B cell (primary cell): ENCODE measurements at regions not wholly inside any gene's neighbourhood (a gene's known extent, or its start where the extent isn't known, plus 50 kb on each side); places are given as distances from the start of the nearest gene placed in this dataset.

Experiments
- ATAC-seq: fragments of 200-7000 bp; cut with Tn5 transposase; one replicate; pipeline ENCODE4 v1.10.0; 2021; ENCODE audit warnings: low read depth, mild to moderate bottlenecking, moderate number of reproducible peaks, moderate library complexity
- CTCF ChIA-PET: fragments of 350-600 bp; sonication (Branson Sonifier 250); formaldehyde crosslinking; loops from one replicate; lab custom pipeline; 2021; ENCODE audit warnings: antibody characterized with exemption, inconsistent platforms; lab: Charles Lee
- POLR2A ChIA-PET: fragments of 350-600 bp; sonication (Branson Sonifier 250); formaldehyde crosslinking; loops from one replicate; lab custom pipeline; 2021; ENCODE audit warnings: antibody characterized with exemption; lab: Charles Lee
- DNase-seq: peaks from one replicate; pipeline ENCODE4 v3.0.0; 2013
- H2AFZ ChIP-seq: 2 replicates; pipeline ENCODE4 v1.6.1; 2012; ENCODE audit warnings: mild to moderate bottlenecking, low read depth, low read length; ENCODE audit not compliant: insufficient read depth, poor library complexity, severe bottlenecking
- H3K27ac ChIP-seq, 2 donors: 1 replicate in 1 of 2; 2 replicates in 1 of 2; pipeline ENCODE4 v1.5.1; 2012 to 2013; ENCODE audit warnings: low read length in 2 of 2, mild to moderate bottlenecking in 2 of 2, moderate library complexity in 1 of 2
- H3K27me3 ChIP-seq, 4 experiments: fragments of 200-600 bp in 1 of 4; sonication (generic) in 1 of 4; replicated peaks in 1 of 4; 1 replicate in 2 of 4; 2 replicates in 2 of 4; pipeline versions ENCODE4 v1.6.1 to v1.7.0; 2013 to 2016; ENCODE audit warnings: low read length in 3 of 4, mild to moderate bottlenecking in 2 of 4, mixed read lengths in 1 of 4, moderate library complexity in 1 of 4; ENCODE audit not compliant: insufficient read depth in 4 of 4, control insufficient read depth in 3 of 4; ENCODE audit errors: control extremely low read depth in 1 of 4
- H3K36me3 ChIP-seq, 2 experiments: replicated peaks in 1 of 2; 1 replicate in 1 of 2; 2 replicates in 1 of 2; pipeline versions ENCODE4 v1.6.1 to v1.7.1; 2013; ENCODE audit warnings: low read length in 1 of 2; ENCODE audit not compliant: insufficient read depth in 2 of 2, control insufficient read depth in 1 of 2; ENCODE audit errors: control extremely low read depth in 1 of 2, extremely low read depth in 1 of 2
- H3K4me1 ChIP-seq, 2 donors: fragments of 200-600 bp in 1 of 2; sonication (generic) in 1 of 2; 1 replicate in 1 of 2; 2 replicates in 1 of 2; pipeline versions ENCODE4 v1.5.1 to v1.6.1; 2013 to 2017; ENCODE audit warnings: low read length in 2 of 2; ENCODE audit not compliant: control insufficient read depth in 2 of 2, insufficient read depth in 2 of 2
- H3K4me2 ChIP-seq: replicated peaks from 2 replicates; pipeline ENCODE3; 2012; ENCODE audit warnings: mild to moderate bottlenecking, low read depth, low read length; ENCODE audit not compliant: poor library complexity, severe bottlenecking
- H3K4me3 ChIP-seq, 5 experiments: fragments of 200-600 bp in 1 of 5; sonication (generic) in 1 of 5; 1 replicate in 3 of 5; 2 replicates in 2 of 5; pipeline versions ENCODE4 v1.5.1 to v1.7.0; 2011 to 2016; ENCODE audit warnings: low read length in 4 of 5, mild to moderate bottlenecking in 4 of 5, low read depth in 2 of 5, control low read depth in 1 of 5, moderate library complexity in 1 of 5; ENCODE audit not compliant: insufficient read depth in 1 of 5; ENCODE audit errors: control extremely low read depth in 1 of 5, extremely low read depth in 1 of 5
- H3K79me2 ChIP-seq: fragments of 200-600 bp; sonication (generic); one replicate; pipeline ENCODE4 v1.6.0; 2016; ENCODE audit warnings: low read length; ENCODE audit not compliant: control insufficient read depth, insufficient read depth
- H3K9ac ChIP-seq: fragments of 200-600 bp; sonication (generic); 2 replicates; pipeline ENCODE4 v1.6.1; 2017; ENCODE audit warnings: mild to moderate bottlenecking, low read length, moderate library complexity
- H3K9me3 ChIP-seq, 3 donors: one replicate each; pipeline versions ENCODE4 v1.6.1 to v1.7.1; 2013; ENCODE audit warnings: low read length in 2 of 3; ENCODE audit not compliant: control insufficient read depth in 2 of 3, insufficient read depth in 1 of 3; ENCODE audit errors: control extremely low read depth in 1 of 3
- H4K20me1 ChIP-seq: 2 replicates; pipeline ENCODE4 v1.6.0; 2012; ENCODE audit warnings: mild to moderate bottlenecking, low read length; ENCODE audit not compliant: insufficient read depth, control insufficient read depth, poor library complexity, severe bottlenecking
- H3K27ac Mint-ChIP-seq: one replicate; pipeline ENCODE4 v1.8.0; 2021; ENCODE audit warnings: mixed read lengths
- H3K27me3 Mint-ChIP-seq: one replicate; pipeline ENCODE4 v1.8.0; 2021; ENCODE audit warnings: mixed read lengths
- H3K4me1 Mint-ChIP-seq: one replicate; pipeline ENCODE4 v1.8.0; 2021; ENCODE audit warnings: mixed read lengths
- H3K4me3 Mint-ChIP-seq: one replicate; pipeline ENCODE4 v1.8.0; 2021; ENCODE audit warnings: mixed read lengths
- H3K9me3 Mint-ChIP-seq: one replicate; pipeline ENCODE4 v1.8.0; 2022; ENCODE audit warnings: mixed read lengths; ENCODE audit not compliant: insufficient read depth
- CTCF ChIP-seq: fragments of 200-600 bp; IDR thresholded peaks from one replicate; pipeline ENCODE4 v1.8.0; 2022; ENCODE audit warnings: antibody characterized with exemption, mild to moderate bottlenecking
- EZH2 ChIP-seq: IDR thresholded peaks from 2 replicates; pipeline ENCODE4 v1.6.1; 2012; ENCODE audit warnings: borderline replicate concordance, low read depth, mild to moderate bottlenecking, moderate library complexity, low read length; ENCODE audit not compliant: insufficient read depth, poor library complexity, severe bottlenecking
- WGBS: methylation state at CpG from one replicate; pipeline ENCODE4 v1.1.5; 2013; ENCODE audit warnings: missing lambda C conversion rate; ENCODE audit not compliant: insufficient coverage; 5-methylcytosine and 5-hydroxymethylcytosine counted together
- intact Hi-C: fragments of 100-400 bp; cut with micrococcal nuclease; formaldehyde crosslinking; loops from one replicate; pipeline ENCODE4 v1.10.0; 2022

GRCh38 chr3:193971261-193971751 is 164.6 kb upstream of the HES1 start:
- Mint-ChIP-seq H3K4me3 (peak overlapping the region; percentile 84), H3K27ac (peak overlapping the region; percentile 85), H3K27me3 (peaks cover 17% of the 10 kb centered on the region), H3K9me3 (no peaks in the 10 kb centered on the region), H3K4me1 (peaks cover 26% of the 10 kb centered on the region)
- H3K4me3 ChIP-seq = peak overlapping the region in 3 of 5 experiments; percentile 16 to 43 (median 40)
- H3K36me3 ChIP-seq = no peaks in the 10 kb centered on the region
- H3K27me3 ChIP-seq = peaks cover 0 to 15% (median 4%) of the 10 kb centered on the region in 4 experiments
- H3K4me1 ChIP-seq = peaks cover 17 to 22% of the 10 kb centered on the region in 2 donors
- H2AFZ ChIP-seq = peak overlapping the region; percentile 30
- H3K27ac ChIP-seq = peak overlapping the region; percentile 13 to 28
- H4K20me1 ChIP-seq = no peaks in the 10 kb centered on the region
- ChIA-PET CTCF (interaction anchor here (0.9 to 3.4 kb wide), 14 partner anchors 10 to 346 kb away, joined by 3 to 43 read pairs (median 4); partner anchors contain the start of gene HES1), POLR2A (interaction anchor here (1.1 to 1.3 kb wide), 4 partner anchors 33 to 166 kb away, joined by 3 to 5 read pairs (median 3); no protein-coding TSS in a partner anchor)
- DNase-seq (peak; percentile 86), ATAC-seq (peak; percentile 97)
- 23% methylated on average over 3 of the region's 9 CpGs for WGBS
- no peaks in the 10 kb centered on the region for H3K79me2 ChIP-seq
- TF ChIP-seq EZH2 (no peak), CTCF (no peak)
- peak overlapping the region; percentile 70 for H3K4me2 ChIP-seq
- intact Hi-C loops = loop anchor here (1.0 to 10.0 kb wide), 9 partner anchors 31 to 335 kb away; no protein-coding TSS in a partner anchor
- peak overlapping the region; percentile 30 for H3K9ac ChIP-seq
- H3K9me3 ChIP-seq = no peaks in the 10 kb centered on the region

- Mint-ChIP-seq H3K27ac (peak overlapping the region; percentile 85), H3K4me3 (no peak overlapping the region), H3K4me1 (peaks cover 26% of the 10 kb centered on the region), H3K9me3 (no peaks in the 10 kb centered on the region), H3K27me3 (peaks cover 17% of the 10 kb centered on the region)
- H3K27me3 ChIP-seq = peaks cover 0 to 15% (median 4%) of the 10 kb centered on the region in 4 experiments
- H3K79me2 ChIP-seq = no peaks in the 10 kb centered on the region
- TF ChIP-seq CTCF = no peak
- TF ChIP-seq EZH2 = no peak
- H3K4me3 ChIP-seq = no peak overlapping the region
- intact Hi-C loops = loop anchor here (1.0 to 10.0 kb wide), 9 partner anchors 31 to 335 kb away; no protein-coding TSS in a partner anchor
- H3K4me2 ChIP-seq = peak overlapping the region; percentile 70
- H3K36me3 ChIP-seq = no peaks in the 10 kb centered on the region
- H3K4me1 ChIP-seq = peaks cover 17 to 22% of the 10 kb centered on the region in 2 donors
- ATAC-seq = no peak
- no peak overlapping the region for H2AFZ ChIP-seq
- H3K27ac ChIP-seq = peak overlapping the region in 1 of 2 donors; percentile 13
- ChIA-PET POLR2A (interaction anchor here (1.1 to 1.2 kb wide), 3 partner anchors 32 to 166 kb away, joined by 3 to 5 read pairs (median 3); no protein-coding TSS in a partner anchor), CTCF (interaction anchor here (0.9 to 3.4 kb wide), 11 partner anchors 9 to 342 kb away, joined by 3 to 43 read pairs (median 4); partner anchors contain the start of gene HES1)
- H3K9ac ChIP-seq = no peak overlapping the region
- DNase-seq = no peak
- no peaks in the 10 kb centered on the region for H4K20me1 ChIP-seq
- WGBS = 80% methylated on average over 1 of the region's 1 CpG
- no peaks in the 10 kb centered on the region for H3K9me3 ChIP-seq
Measured at GRCh38 chr3:193971966-193972365, 164.0 kb upstream of the HES1 start.
